ENCODE measurements at regions not wholly inside any gene's neighbourhood (a gene's known extent, or its start where the extent isn't known, plus 50 kb on each side); places are given as distances from the start of the nearest gene placed in this dataset.

- Mint-ChIP-seq H3K4me1 (ENCODE audit: low read depth, unreplicated experiment) (peaks cover 1% of the 10 kb centered on the region), H3K36me3 (ENCODE audit: unreplicated experiment) (peaks cover 10% of the 10 kb centered on the region), H3K9me3 (ENCODE audit: unreplicated experiment) (peaks cover 11% of the 10 kb centered on the region), H3K27ac (ENCODE audit: unreplicated experiment) (no peak overlapping the region), H3K4me3 (ENCODE audit: unreplicated experiment) (no peak overlapping the region), H3K27me3 (ENCODE audit: unreplicated experiment) (no peaks in the 10 kb centered on the region)
- DNase-seq: no peak
- TF ChIP-seq, protein P1, sequence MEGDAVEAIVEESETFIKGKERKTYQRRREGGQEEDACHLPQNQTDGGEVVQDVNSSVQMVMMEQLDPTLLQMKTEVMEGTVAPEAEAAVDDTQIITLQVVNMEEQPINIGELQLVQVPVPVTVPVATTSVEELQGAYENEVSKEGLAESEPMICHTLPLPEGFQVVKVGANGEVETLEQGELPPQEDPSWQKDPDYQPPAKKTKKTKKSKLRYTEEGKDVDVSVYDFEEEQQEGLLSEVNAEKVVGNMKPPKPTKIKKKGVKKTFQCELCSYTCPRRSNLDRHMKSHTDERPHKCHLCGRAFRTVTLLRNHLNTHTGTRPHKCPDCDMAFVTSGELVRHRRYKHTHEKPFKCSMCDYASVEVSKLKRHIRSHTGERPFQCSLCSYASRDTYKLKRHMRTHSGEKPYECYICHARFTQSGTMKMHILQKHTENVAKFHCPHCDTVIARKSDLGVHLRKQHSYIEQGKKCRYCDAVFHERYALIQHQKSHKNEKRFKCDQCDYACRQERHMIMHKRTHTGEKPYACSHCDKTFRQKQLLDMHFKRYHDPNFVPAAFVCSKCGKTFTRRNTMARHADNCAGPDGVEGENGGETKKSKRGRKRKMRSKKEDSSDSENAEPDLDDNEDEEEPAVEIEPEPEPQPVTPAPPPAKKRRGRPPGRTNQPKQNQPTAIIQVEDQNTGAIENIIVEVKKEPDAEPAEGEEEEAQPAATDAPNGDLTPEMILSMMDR (IDR thresholded peaks at IDR 0.05; ENCODE audit: partially characterized antibody, unreplicated experiment): no peak
Observed at GRCh38 chr4:8938137-8938536, 66.5 kb upstream of the HMX1 start.

GRCh38 chr4:8932884-8933283, 61.2 kb upstream of the HMX1 start:
- Mint-ChIP-seq H3K27ac (ENCODE audit: unreplicated experiment) (no peak overlapping the region), H3K36me3 (ENCODE audit: unreplicated experiment) (peaks cover 10% of the 10 kb centered on the region), H3K4me3 (ENCODE audit: unreplicated experiment) (no peak overlapping the region), H3K4me1 (ENCODE audit: low read depth, unreplicated experiment) (no peaks in the 10 kb centered on the region), H3K9me3 (ENCODE audit: unreplicated experiment) (peaks cover 9% of the 10 kb centered on the region), H3K27me3 (ENCODE audit: unreplicated experiment) (no peaks in the 10 kb centered on the region)
- TF ChIP-seq, protein P1 (IDR thresholded peaks at IDR 0.05; ENCODE audit: partially characterized antibody, unreplicated experiment): no peak
- no peak for DNase-seq

DNA sequence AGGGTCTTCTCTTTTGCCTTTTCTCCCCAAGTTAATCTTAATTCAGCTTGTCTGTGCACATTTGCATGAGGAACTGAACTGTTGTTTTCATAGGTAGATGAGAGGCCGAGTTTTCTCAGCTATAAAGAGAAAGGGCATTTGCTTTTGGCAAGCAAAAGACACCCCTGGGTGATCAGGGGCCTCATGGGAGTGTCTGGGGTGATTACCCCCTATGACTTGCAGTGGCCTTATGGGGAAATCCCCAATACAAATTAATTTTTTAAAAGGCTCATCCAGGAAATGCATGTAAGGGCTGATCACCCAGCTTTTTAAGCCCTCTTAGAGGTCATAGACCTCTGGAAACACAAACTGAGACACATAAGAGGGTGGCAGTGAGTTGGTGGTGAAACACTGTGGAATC, 56.4 kb upstream of the HMX1 start:
- H3K4me3 Mint-ChIP-seq (ENCODE audit: unreplicated experiment): no peak overlapping the region
- H3K9me3 Mint-ChIP-seq (ENCODE audit: unreplicated experiment): peaks cover 2% of the 10 kb centered on the region
- no peak for DNase-seq
- no peak overlapping the region for H3K27ac Mint-ChIP-seq (ENCODE audit: unreplicated experiment)
- TF ChIP-seq, protein P1 (IDR thresholded peaks at IDR 0.05; ENCODE audit: partially characterized antibody, unreplicated experiment): no peak
- H3K4me1 Mint-ChIP-seq (ENCODE audit: low read depth, unreplicated experiment): no peaks in the 10 kb centered on the region
- peaks cover 4% of the 10 kb centered on the region for H3K27me3 Mint-ChIP-seq (ENCODE audit: unreplicated experiment)
- H3K36me3 Mint-ChIP-seq (ENCODE audit: unreplicated experiment): peaks cover 13% of the 10 kb centered on the region

GRCh38 chr4:8922481-8922880, 50.8 kb upstream of the HMX1 start:
- peak; percentile 4 for DNase-seq
- peaks cover 13% of the 10 kb centered on the region for H3K36me3 Mint-ChIP-seq (ENCODE audit: unreplicated experiment)
- H3K4me1 Mint-ChIP-seq (ENCODE audit: low read depth, unreplicated experiment): no peaks in the 10 kb centered on the region
- peaks cover 13% of the 10 kb centered on the region for H3K27me3 Mint-ChIP-seq (ENCODE audit: unreplicated experiment)
- no peaks in the 10 kb centered on the region for H3K9me3 Mint-ChIP-seq (ENCODE audit: unreplicated experiment)
- TF ChIP-seq, protein P1 (IDR thresholded peaks at IDR 0.05; ENCODE audit: partially characterized antibody, unreplicated experiment): no peak
- no peak overlapping the region for H3K27ac Mint-ChIP-seq (ENCODE audit: unreplicated experiment)
- no peak overlapping the region for H3K4me3 Mint-ChIP-seq (ENCODE audit: unreplicated experiment)

- TF ChIP-seq, protein P1 (IDR thresholded peaks at IDR 0.05; ENCODE audit: partially characterized antibody, unreplicated experiment): no peak
- H3K4me3 Mint-ChIP-seq (ENCODE audit: unreplicated experiment): no peak overlapping the region
- no peak overlapping the region for H3K27ac Mint-ChIP-seq (ENCODE audit: unreplicated experiment)
- no peaks in the 10 kb centered on the region for H3K4me1 Mint-ChIP-seq (ENCODE audit: low read depth, unreplicated experiment)
- peak; percentile 4 for DNase-seq
- H3K9me3 Mint-ChIP-seq (ENCODE audit: unreplicated experiment): no peaks in the 10 kb centered on the region
- peaks cover 10% of the 10 kb centered on the region for H3K27me3 Mint-ChIP-seq (ENCODE audit: unreplicated experiment)
- H3K36me3 Mint-ChIP-seq (ENCODE audit: unreplicated experiment): peaks cover 8% of the 10 kb centered on the region
Observed at GRCh38 chr4:8921465-8921864, 49.8 kb upstream of the HMX1 start.
